NCI-H345 (cell line): ENCODE measurements at regions not wholly inside any gene's neighbourhood (a gene's known extent, or its start where the extent isn't known, plus 50 kb on each side); places are given as distances from the start of the nearest gene placed in this dataset.

Experiments used
- DNase-seq: peaks from one replicate; lab custom pipeline; 2025; lab: John Stamatoyannopoulos, UW

DNA sequence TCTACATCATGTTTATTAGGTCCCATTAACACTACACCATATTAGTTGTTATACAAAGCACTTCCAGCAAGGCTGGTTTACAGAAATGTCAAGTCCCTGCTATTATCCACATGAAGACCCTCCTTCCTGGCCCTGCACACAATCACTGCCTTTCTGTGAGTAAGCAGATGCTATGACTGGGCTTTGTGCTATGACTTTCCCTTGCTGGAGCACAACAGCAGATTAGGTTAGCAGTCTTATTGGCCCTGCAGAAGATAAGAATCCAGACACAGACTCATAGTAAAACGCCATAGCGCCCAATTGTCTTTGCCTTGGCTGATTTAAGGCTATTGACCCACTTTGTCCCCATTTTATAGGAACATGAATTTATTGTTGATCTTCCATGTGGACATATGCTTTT is 228.9 kb upstream of the ACTBL2 start:
- DNase-seq = no peak

GRCh38 chr5:57710126-57710525 is 227.5 kb upstream of the ACTBL2 start:
- no peak for DNase-seq

- DNase-seq = no peak
These were observed 223.2 kb upstream of the ACTBL2 start for GRCh38 chr5:57705769-57706168.

DNA sequence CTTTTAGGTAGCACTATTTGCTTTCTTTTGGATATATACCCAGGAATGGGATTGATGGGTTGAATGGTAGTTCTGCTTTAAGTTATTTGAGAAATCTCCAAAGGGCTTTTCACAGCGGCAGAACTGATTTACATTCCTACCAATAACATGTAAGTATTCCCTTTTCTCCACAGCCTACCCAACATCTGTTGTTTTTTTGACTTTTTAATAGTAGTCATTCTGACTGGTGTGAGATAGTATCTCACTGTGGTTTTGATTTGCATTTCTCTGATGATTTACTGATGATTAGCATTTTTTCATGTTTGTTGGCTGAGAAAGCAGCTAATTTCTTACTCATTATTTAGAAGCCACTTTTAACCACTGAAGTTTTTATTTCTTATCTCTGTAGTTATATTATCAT is 221.1 kb upstream of the ACTBL2 start:
- no peak for DNase-seq

DNA sequence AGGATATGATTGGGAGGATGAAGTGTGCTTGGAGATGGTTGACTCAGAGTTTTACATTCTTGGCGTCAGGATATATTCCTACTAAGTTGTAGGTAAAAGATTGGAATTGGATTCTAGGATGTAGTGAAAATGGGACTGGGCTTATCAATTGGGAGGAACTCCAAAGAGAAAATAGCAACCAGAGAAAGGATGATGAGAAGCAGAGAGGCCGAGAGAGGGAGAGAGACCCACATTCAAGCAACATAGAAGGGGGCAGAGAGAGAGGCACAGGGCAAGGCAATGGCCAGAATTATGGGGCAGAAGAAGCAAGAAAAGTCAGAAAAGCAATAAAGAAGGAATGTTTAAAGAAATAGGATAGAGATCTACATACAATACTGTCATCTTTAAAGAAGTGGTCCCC is 217.9 kb upstream of the ACTBL2 start:
- no peak for DNase-seq

DNA sequence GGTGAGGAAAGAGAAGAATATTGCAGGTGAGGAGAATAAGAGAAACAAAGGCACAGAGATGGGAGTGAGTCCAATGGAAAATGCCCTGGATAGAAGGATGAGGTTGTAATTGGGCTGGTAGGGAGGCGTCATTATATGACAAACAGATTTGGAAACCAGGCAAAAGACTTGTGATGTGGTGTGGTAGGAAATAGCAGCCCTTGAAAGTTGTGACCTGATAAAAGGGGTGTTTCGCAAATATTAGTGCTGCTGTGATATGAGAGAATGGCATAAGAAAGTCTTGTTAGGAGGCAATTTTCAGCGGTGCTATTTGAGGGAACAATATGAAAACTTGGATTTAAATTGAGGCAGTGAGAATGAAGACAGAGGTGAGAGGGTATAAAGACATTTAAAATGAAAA is 217.5 kb upstream of the ACTBL2 start:
- DNase-seq = no peak

GRCh38 chr5:57698802-57699201 is 216.2 kb upstream of the ACTBL2 start:
- DNase-seq = peak; percentile 80

DNA sequence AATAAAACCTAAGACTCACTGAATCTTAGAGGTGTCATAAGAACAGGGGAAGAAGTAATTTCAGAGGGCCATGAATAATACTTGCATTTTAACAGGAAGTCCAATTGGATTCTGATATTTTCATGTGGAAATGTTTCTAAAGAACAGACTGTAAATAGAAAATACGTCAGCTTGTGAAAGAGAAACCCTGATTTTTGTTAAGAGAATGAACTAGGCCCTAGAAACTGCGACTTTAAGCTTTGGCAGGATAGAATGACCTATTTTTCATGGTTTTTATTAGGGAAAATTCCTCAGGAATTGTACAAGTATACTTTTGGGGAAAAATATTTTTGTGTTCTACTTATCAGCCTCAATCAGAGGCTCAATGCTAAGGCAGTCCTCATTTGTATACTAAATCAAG is 215.5 kb upstream of the ACTBL2 start:
- DNase-seq = no peak

DNA sequence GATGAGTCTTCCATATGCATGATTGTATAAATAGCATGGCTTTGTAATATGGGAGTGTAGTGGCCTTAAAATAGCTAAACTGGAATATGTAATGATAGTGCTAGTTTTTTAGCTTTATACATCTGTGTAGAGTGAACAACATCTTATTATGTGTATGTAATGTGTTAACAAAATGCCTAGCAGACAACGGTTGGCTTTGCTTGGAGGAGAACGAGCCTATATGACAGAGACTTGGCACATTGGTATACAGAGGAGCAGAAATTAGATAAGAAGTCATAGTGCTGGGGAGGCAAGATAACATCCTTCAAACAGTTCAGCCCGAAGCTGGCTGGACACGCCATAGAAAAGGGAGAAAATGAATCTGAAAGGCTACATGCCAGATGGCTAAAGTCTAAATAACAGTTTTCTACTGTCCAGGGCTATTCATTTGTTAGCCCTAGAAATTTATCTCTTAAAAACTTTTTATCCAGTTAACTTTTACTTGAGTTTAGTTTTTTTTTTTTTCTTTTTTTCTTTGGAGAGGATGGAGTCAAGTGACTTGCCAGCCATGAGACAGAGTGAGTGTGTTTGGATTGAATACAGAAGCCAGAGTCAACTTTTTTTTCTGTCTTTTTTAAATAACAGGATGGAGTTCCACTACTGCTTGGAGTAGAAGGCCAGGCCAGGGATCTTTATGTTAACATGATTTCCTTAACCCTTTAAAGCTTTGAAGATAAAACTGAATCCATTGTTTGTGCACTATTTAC is 214.4 kb upstream of the ACTBL2 start:
- DNase-seq = no peak

DNA sequence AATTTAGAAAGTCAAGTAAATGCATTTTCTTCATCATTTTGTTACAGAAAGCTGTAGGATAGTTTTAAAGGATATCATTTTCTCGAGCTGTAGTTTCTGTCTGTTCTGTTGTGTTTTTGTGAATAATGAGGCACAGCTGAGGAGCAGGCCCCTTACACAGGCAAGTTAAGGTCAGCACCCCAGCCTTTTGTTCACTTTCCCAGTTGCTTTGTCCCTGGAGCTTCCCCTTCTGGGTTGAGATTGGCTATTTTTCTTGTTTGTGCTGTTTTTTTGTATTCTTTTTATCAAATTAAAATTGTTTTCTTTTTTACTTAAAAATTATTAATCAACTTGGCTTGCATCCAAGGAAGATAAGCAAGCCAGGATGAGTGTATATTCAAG is 213.8 kb upstream of the ACTBL2 start:
- no peak for DNase-seq

- no peak for DNase-seq
These were observed 213.2 kb upstream of the ACTBL2 start for GRCh38 chr5:57695706-57696388.

- no peak for DNase-seq
These were observed 212.6 kb upstream of the ACTBL2 start for GRCh38 chr5:57695179-57695578.

GRCh38 chr5:57693488-57694305 is 211.1 kb upstream of the ACTBL2 start:
- no peak for DNase-seq

DNA sequence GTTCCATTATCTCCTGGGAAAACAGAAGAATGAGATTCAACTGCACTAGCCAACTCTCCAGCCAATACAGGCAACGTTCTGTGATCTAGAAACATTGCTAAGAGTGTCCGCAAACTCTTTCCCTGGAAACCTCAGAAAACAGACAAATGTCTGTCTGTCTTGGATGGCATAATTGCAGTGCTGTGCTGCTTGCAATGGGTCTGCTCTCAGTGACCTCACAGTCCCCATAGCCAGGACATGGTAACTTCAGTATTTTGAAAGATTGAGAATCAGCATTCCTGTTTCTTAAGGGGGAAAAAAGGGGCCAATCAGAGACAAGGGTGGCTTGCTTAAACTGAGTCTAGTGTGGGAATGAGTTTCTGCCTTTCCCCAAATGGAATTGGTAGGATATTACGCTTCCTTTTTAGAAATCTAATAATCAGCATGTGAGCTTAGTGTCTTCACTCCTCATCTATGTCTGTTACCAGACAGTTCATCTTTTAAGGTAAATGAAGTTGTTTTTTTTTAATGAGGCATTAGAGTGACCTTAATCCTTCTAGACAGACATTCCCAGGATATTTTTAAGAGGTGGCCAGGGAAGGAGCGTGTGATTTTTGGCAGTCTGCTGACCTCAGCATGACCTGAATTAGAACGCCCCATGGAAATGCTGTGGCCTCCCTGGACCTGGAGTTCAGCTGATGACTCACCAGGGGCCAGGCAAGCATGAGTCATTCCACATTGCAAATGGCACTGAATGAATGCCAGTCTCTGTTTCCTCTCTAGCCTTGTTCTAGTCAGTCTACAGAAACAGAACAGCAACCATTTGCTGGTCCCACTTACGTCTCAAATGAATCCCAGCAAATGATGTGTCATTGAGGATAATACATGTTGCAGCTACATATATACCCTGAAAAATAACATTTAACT is 210.2 kb upstream of the ACTBL2 start:
- DNase-seq = no peak

DNA sequence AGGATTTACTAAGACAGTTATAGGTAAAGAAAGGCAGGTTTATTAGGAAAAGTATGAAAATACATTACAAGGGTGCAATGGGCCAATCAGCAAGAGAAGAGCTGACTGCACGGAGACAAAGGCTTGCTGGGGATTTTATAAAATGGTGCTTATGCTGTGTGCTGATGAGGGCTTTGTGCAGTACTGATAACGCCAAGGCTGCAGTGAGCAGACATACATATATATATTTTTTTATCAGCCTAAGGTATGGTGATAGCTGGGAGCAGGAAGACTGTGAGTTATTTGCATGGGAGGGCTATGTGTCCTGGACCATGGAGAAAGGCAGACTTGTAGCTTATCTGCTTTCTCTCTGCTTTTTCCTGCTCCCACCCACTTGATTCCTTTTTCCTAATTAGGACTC is 208.1 kb upstream of the ACTBL2 start:
- DNase-seq = no peak

DNA sequence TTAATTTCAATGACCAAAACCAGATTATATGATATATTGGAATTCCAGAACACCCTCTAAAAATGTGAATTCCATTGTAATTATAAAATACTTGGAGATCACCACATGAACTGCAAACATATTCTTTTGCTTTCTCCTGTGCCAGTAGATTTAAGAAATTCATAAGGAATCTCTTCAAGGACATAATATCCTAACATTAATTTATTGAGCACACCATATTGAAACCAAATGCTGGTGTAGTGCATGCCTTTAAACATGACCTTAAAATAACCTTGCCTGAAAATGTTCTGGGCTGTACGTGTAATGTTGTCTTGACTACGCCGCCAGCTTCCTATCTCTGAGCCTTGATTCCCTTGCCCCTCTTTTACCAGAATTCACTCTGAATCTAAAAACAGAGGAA is 205.0 kb upstream of the ACTBL2 start:
- no peak for DNase-seq

DNA sequence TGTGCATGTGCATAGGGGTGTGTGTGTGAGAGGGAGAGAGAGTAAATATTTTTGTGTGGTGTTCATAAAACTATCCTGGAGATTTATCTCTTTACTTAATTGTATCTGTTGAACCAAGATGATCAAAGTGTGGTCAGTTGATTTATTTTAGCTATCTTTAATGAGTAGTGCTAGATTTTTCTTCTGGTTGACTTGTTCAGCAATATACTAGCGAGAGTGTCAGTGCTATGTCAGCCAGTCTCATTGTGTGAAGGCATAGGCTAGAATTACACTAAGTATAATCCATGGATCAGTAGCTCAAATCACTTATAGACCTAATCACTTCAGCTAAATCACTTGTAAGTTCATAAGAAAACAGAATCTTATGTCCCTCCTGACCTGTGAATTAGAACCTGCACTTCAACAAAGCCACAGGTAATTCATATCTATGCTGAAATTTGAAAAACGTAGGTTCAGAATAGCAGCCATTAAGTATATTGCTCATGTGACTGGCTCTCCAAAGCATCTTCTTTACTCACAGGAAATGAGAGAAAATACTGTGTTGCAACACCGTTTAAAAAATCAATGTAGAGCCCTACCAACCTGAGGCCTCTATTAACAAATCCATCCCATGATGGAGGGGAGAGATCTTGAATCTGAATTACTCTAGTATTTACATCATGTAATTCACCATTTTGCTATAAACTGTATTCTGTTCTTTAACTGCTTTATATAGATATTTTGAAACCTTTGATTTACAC is 203.1 kb upstream of the ACTBL2 start:
- DNase-seq = no peak

- no peak for DNase-seq
These were observed 201.7 kb upstream of the ACTBL2 start for GRCh38 chr5:57684299-57684702.

DNA sequence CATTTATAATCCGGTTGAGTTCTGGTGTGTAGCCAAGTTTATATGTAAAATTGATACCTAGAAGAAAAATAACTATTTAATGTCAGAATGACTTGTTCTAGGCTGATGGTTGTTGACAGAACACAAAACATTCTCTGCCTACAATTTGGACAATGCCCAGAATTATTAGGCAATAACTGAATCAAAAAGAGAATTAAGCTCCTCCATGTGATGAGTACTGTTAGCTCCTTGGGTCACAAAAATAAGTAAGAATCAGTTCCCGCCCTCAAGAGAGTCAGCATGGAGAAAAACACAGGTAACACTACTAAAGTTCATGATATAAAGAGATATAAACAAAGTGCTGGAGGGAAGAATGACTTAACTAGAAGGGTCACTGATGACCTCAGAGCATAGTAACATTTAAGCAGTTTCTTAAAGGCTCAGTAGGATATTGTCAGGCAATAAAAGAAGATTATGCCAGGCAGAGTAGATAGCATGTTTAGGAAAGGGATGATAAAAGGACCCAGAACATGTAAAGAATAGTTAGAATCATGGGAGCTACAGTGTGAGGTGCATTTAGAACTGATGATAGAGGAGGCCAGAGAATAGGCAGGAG is 200.5 kb upstream of the ACTBL2 start:
- DNase-seq = no peak

DNA sequence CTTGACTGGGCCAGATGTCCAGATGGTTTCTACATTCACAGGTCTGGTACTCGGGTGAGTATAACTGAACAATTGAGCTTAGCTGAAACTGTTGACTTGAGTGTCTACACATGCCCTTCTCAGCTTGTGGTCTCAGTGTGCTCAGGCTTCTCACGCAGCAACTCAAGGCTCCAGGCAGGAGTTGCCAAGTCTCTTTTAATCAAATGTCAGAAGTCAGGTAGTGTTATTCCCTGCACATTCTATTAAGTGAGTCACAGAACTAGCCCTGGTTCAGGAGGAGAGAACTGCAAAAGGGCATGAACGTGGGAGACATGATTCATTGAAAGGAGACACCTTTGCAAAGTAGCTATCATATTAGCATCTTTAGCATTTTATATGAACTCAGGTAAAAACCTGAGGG is 199.3 kb upstream of the ACTBL2 start:
- DNase-seq = no peak

DNA sequence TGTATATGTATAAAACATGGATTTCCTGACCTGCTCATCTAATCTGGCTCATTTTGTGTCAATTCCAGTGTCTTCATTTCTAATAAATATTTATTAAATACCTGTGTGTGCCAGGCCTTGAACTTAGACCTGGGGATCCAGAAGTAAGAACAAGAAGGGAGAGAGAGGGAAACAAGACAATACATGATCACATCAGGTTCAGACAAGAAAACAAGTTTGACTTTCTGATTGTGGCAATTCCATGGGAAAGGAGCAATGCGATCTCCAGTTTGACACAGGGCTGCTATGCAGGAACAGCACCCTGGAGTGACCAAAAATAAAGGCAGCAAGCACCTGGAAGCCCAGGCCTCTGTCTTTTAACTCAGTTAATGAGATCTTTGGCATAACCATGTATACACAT is 198.1 kb upstream of the ACTBL2 start:
- DNase-seq = no peak
